ENCODE measurements at regions not wholly inside any gene's neighbourhood (a gene's known extent, or its start where the extent isn't known, plus 50 kb on each side); places are given as distances from the start of the nearest gene placed in this dataset.

- TF ChIP-seq POLR2A (IDR thresholded peaks at IDR 0.05): no peak
- TF ChIP-seq, protein P1, sequence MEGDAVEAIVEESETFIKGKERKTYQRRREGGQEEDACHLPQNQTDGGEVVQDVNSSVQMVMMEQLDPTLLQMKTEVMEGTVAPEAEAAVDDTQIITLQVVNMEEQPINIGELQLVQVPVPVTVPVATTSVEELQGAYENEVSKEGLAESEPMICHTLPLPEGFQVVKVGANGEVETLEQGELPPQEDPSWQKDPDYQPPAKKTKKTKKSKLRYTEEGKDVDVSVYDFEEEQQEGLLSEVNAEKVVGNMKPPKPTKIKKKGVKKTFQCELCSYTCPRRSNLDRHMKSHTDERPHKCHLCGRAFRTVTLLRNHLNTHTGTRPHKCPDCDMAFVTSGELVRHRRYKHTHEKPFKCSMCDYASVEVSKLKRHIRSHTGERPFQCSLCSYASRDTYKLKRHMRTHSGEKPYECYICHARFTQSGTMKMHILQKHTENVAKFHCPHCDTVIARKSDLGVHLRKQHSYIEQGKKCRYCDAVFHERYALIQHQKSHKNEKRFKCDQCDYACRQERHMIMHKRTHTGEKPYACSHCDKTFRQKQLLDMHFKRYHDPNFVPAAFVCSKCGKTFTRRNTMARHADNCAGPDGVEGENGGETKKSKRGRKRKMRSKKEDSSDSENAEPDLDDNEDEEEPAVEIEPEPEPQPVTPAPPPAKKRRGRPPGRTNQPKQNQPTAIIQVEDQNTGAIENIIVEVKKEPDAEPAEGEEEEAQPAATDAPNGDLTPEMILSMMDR (IDR thresholded peaks at IDR 0.05): no peak
Measured at GRCh38 chr6:79133173-79133572, 55.1 kb upstream of the PHIP start.
